Transverse colon (tissue), 4 donors: ENCODE measurements at regions not wholly inside any gene's neighbourhood (a gene's known extent, or its start where the extent isn't known, plus 50 kb on each side); places are given as distances from the start of the nearest gene placed in this dataset.

Experiments
- DNase-seq: peaks from one replicate; pipeline ENCODE4 v3.0.0-alpha.2; 2019
- H3K27ac ChIP-seq, 4 donors: fragments of 200-600 bp; sonication (generic); 2 replicates each; pipeline ENCODE4 v1.5.1; 2016 to 2018; ENCODE audit warnings: inconsistent platforms in 4 of 4
- H3K27me3 ChIP-seq: fragments of 200-600 bp; sonication (generic); 2 replicates; pipeline ENCODE4 v1.5.1; 2017; ENCODE audit warnings: inconsistent platforms
- H3K36me3 ChIP-seq, 4 donors: fragments of 200-600 bp; sonication (generic); 2 replicates each; pipeline ENCODE4 v1.5.1; 2017 to 2019; ENCODE audit warnings: inconsistent platforms in 4 of 4
- H3K4me1 ChIP-seq, 4 donors: fragments of 200-600 bp; sonication (generic); 2 replicates each; pipeline ENCODE4 v1.5.1; 2017 to 2020; ENCODE audit warnings: inconsistent platforms in 4 of 4
- H3K4me3 ChIP-seq, 4 donors: fragments of 200-600 bp; sonication (generic); 1 replicate in 1 of 4; 2 replicates in 3 of 4; pipeline versions ENCODE4 v1.5.1 to v1.6.1; 2017 to 2019; ENCODE audit warnings: inconsistent platforms in 4 of 4
- H3K9me3 ChIP-seq, 2 donors: fragments of 200-600 bp; sonication (generic); 2 replicates each; pipeline ENCODE4 v1.5.1; 2017 to 2019; ENCODE audit warnings: inconsistent platforms in 2 of 2
- CTCF ChIP-seq, 5 experiments: fragments of 200-600 bp in 3 of 5; fragments of 450-650 bp in 2 of 5; sonication (generic) in 3 of 5; IDR thresholded peaks; 1 replicate in 2 of 5; 2 replicates in 3 of 5; pipeline ENCODE4 v1.5.1; 2016 to 2017; ENCODE audit warnings: antibody characterized with exemption in 5 of 5, inconsistent platforms in 3 of 5, mild to moderate bottlenecking in 2 of 5, moderate library complexity in 1 of 5
- EP300 ChIP-seq: sonication (generic); formaldehyde crosslinking; IDR thresholded peaks from one replicate; pipeline ENCODE4 v1.6.1; 2017; ENCODE audit warnings: antibody characterized with exemption, low read depth
- POLR2A ChIP-seq: fragments of 450-650 bp; IDR thresholded peaks from one replicate; pipeline ENCODE4 v1.6.1; 2016; ENCODE audit warnings: antibody characterized with exemption, mild to moderate bottlenecking, moderate library complexity
- POLR2AphosphoS5 ChIP-seq, 3 donors: sonication (generic); formaldehyde crosslinking; IDR thresholded peaks; one replicate each; pipeline ENCODE4 v1.6.1; 2016; ENCODE audit warnings: antibody characterized with exemption in 3 of 3
- WGBS, 2 donors: methylation state at CpG; one replicate each; pipeline ENCODE4 v1.1.5; 2018; ENCODE audit warnings: low coverage in 1 of 2; 5-methylcytosine and 5-hydroxymethylcytosine counted together
- in situ Hi-C, 4 donors: fragments of 200-750 bp; cut with MboI; loops; one replicate each; pipeline versions ENCODE4 v1.15.0 to v1.15.1; 2017; ENCODE audit warnings: low sequenced_read_pairs in 3 of 4, low pct_ligation_motif_present in 1 of 4, low pct_unique_long_range_greater_than_20kb in 1 of 4
- intact Hi-C: fragments of 100-400 bp; cut with DNase I; formaldehyde crosslinking; loops from one replicate; pipeline ENCODE4 v1.15.1; 2023; ENCODE audit warnings: low total_unique reads

GRCh38 chr15:96068897-96069296 lies 261.6 kb upstream of the NR2F2 start:
- no peak for DNase-seq
- intact Hi-C loops: no loop called here
- no peaks in the 10 kb centered on the region for H3K4me1 ChIP-seq
- no peaks in the 10 kb centered on the region for H3K36me3 ChIP-seq
- WGBS, 2 donors: 84 to 85% methylated on average over 3 of the region's 3 CpGs
- no peak overlapping the region for H3K4me3 ChIP-seq
- TF ChIP-seq POLR2A (no peak), POLR2AphosphoS5 (IDR thresholded peaks at IDR 0.05) (no peak), CTCF (IDR thresholded peaks at IDR 0.05) (no peak), EP300 (no peak)
- H3K27ac ChIP-seq: no peak overlapping the region
- in situ Hi-C loops: no loop called here
- no peaks in the 10 kb centered on the region for H3K9me3 ChIP-seq
- H3K27me3 ChIP-seq: no peaks in the 10 kb centered on the region

GRCh38 chr15:96070636-96071035 lies 259.9 kb upstream of the NR2F2 start:
- Histone ChIP-seq H3K27me3 (no peaks in the 10 kb centered on the region), H3K9me3 (no peaks in the 10 kb centered on the region), H3K27ac (no peak overlapping the region), H3K36me3 (no peaks in the 10 kb centered on the region), H3K4me3 (no peak overlapping the region), H3K4me1 (no peaks in the 10 kb centered on the region)
- intact Hi-C loops (no loop called here), in situ Hi-C loops (no loop called here)
- TF ChIP-seq EP300 (no peak), POLR2A (no peak), CTCF (IDR thresholded peaks at IDR 0.05) (no peak), POLR2AphosphoS5 (IDR thresholded peaks at IDR 0.05) (no peak)
- no peak for DNase-seq
- 81 to 84% methylated on average over 7 to 8 of the region's 8 CpGs for WGBS, 2 donors

- intact Hi-C loops: no loop called here
- WGBS, 2 donors: 69 to 72% methylated on average over 2 of the region's 2 CpGs
- Histone ChIP-seq H3K36me3 (no peaks in the 10 kb centered on the region), H3K9me3 (no peaks in the 10 kb centered on the region), H3K27ac (no peak overlapping the region), H3K4me3 (no peak overlapping the region), H3K27me3 (no peaks in the 10 kb centered on the region), H3K4me1 (no peaks in the 10 kb centered on the region)
- DNase-seq: no peak
- TF ChIP-seq POLR2A: no peak
- no peak for TF ChIP-seq CTCF (IDR thresholded peaks at IDR 0.05)
- TF ChIP-seq EP300: no peak
- no peak for TF ChIP-seq POLR2AphosphoS5 (IDR thresholded peaks at IDR 0.05)
- in situ Hi-C loops: no loop called here
Observed at GRCh38 chr15:96072821-96073220, 257.7 kb upstream of the NR2F2 start.

- no peak for DNase-seq
- no peaks in the 10 kb centered on the region for H3K27me3 ChIP-seq
- in situ Hi-C loops (no loop called here), intact Hi-C loops (no loop called here)
- H3K4me1 ChIP-seq: no peaks in the 10 kb centered on the region
- 84 to 95% methylated on average over 4 of the region's 4 CpGs for WGBS, 2 donors
- H3K9me3 ChIP-seq: no peaks in the 10 kb centered on the region
- no peak overlapping the region for H3K4me3 ChIP-seq
- no peaks in the 10 kb centered on the region for H3K36me3 ChIP-seq
- H3K27ac ChIP-seq: no peak overlapping the region
- TF ChIP-seq CTCF (IDR thresholded peaks at IDR 0.05): no peak
- no peak for TF ChIP-seq POLR2AphosphoS5 (IDR thresholded peaks at IDR 0.05)
- TF ChIP-seq EP300: no peak
- TF ChIP-seq POLR2A: no peak
Observed at GRCh38 chr15:96073908-96074307, 256.6 kb upstream of the NR2F2 start.
